BJ (cell line): ENCODE measurements at regions not wholly inside any gene's neighbourhood (a gene's known extent, or its start where the extent isn't known, plus 50 kb on each side); places are given as distances from the start of the nearest gene placed in this dataset.

ENCODE experiments used
- CTCF ChIA-PET: fragments of 350-600 bp; formaldehyde crosslinking; extraction: SDS; loops from one replicate; lab custom pipeline; 2021; ENCODE audit warnings: antibody characterized with exemption, inconsistent platforms; lab: Yijun Ruan, JAX
- POLR2A ChIA-PET: fragments of 300-600 bp; sonication (Branson Sonifier 250); formaldehyde crosslinking; extraction: SDS; loops from one replicate; lab custom pipeline; 2021; ENCODE audit warnings: antibody characterized with exemption; lab: Charles Lee
- DNase-seq: peaks from one replicate; pipeline ENCODE4 v3.0.0-alpha.2; 2011; ENCODE audit warnings: low read depth
- H3K27me3 ChIP-seq: 2 replicates; pipeline ENCODE4 v1.6.0; 2011; ENCODE audit warnings: low read length; ENCODE audit not compliant: control insufficient read depth, insufficient read depth
- H3K36me3 ChIP-seq: 2 replicates; pipeline ENCODE4 v1.5.1; 2011; ENCODE audit warnings: low read length; ENCODE audit not compliant: control insufficient read depth, insufficient read depth
- H3K4me3 ChIP-seq: 2 replicates; pipeline ENCODE4 v1.5.1; 2011; ENCODE audit warnings: low read depth, mild to moderate bottlenecking, control low read depth, low read length
- TF ChIP-seq, protein P1 (sequence below): IDR thresholded peaks from 2 replicates; pipeline ENCODE4 v1.5.1; 2011; ENCODE audit warnings: low read depth, mild to moderate bottlenecking, control low read depth, inconsistent platforms, low read length, moderate library complexity; ENCODE audit not compliant: insufficient read depth

DNA sequence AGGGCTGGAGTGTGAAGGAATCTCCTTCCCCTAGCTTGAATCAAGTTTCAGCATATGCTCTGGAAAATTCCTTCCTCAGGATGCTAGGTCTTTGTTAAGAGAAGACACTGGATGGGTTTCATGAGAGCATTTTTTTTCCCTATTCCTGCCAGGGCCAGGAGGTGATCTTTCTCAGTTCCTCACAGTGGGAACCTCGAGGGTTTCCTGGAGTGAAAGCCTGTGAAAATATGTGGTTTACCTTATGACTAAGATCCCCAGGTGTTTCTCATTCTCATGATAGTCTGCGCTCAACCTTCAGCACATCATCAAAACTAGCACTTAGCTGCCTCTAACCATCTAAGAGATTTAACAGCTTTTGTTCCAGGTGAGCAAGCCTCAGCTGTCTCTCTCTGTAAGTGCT is 985.3 kb upstream of the FAT3 start:
- POLR2A ChIA-PET = no interaction called here
- no peaks in the 10 kb centered on the region for H3K36me3 ChIP-seq
- H3K27me3 ChIP-seq = no peaks in the 10 kb centered on the region
- DNase-seq = no peak
- no peak overlapping the region for H3K4me3 ChIP-seq
- TF ChIP-seq, protein P1, sequence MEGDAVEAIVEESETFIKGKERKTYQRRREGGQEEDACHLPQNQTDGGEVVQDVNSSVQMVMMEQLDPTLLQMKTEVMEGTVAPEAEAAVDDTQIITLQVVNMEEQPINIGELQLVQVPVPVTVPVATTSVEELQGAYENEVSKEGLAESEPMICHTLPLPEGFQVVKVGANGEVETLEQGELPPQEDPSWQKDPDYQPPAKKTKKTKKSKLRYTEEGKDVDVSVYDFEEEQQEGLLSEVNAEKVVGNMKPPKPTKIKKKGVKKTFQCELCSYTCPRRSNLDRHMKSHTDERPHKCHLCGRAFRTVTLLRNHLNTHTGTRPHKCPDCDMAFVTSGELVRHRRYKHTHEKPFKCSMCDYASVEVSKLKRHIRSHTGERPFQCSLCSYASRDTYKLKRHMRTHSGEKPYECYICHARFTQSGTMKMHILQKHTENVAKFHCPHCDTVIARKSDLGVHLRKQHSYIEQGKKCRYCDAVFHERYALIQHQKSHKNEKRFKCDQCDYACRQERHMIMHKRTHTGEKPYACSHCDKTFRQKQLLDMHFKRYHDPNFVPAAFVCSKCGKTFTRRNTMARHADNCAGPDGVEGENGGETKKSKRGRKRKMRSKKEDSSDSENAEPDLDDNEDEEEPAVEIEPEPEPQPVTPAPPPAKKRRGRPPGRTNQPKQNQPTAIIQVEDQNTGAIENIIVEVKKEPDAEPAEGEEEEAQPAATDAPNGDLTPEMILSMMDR = no peak
- CTCF ChIA-PET = no interaction called here

DNA sequence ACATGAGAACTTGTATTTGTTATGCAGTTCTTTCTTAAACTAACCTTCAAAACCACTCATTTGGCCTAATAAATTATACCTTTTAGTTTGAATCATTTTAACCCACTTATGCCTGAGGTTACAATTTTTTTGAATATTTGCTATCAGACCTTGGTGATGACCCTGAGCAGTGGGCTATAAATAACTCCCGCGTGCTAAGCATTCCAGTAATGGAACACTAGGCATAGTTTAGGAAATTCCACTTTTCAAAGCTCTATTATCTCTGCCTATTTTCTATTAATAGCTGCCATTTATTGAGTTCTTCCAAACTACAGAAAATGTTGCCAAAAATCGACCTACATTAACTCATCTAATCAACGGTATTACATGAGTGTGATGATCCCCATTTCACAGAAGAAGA is 993.4 kb upstream of the FAT3 start:
- H3K4me3 ChIP-seq = no peak overlapping the region
- no peaks in the 10 kb centered on the region for H3K36me3 ChIP-seq
- ChIA-PET POLR2A (no interaction called here), CTCF (no interaction called here)
- H3K27me3 ChIP-seq = no peaks in the 10 kb centered on the region
- TF ChIP-seq, protein P1 = no peak
- no peak for DNase-seq

DNA sequence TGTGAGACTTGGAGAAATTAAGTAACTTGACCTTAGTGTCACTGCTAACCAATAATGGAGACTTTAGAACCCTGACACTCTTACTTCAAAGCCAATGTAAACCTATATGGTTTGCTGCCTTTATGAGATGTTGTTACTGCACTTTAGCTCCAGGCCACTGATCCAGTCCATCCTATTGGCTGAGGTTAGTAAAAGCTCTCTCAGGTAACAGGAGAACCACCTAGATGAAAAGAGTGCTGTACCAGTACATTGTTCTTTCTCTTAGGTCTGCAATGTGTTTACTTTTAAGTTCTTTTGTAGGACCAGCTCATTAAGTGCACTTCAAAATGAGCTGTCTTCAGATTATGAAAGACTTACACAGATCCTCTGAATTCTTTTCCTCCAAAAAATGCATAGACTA is 994.0 kb upstream of the FAT3 start:
- ChIA-PET CTCF (no interaction called here), POLR2A (no interaction called here)
- Histone ChIP-seq H3K4me3 (no peak overlapping the region), H3K27me3 (no peaks in the 10 kb centered on the region), H3K36me3 (no peaks in the 10 kb centered on the region)
- DNase-seq = no peak
- TF ChIP-seq, protein P1 = no peak

DNA sequence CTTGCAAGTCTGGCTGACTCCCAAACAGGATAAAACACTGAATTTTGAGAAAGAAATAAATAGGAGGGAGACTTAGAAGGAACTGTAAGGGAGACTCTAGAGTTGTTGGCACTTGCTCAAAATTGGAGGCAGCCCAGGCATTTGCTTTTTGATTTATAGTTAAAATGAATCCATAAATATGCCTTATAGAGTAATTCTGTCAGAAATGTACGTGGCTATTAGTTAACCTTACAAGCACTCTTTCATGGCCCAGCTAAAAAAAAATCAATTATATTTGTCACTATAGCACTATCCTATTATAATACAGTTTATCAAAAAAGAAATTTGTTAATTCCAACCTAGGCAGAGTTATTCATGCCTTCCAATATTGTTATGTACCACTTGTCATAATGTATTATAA is 1000.0 kb upstream of the CHORDC1 start:
- H3K27me3 ChIP-seq = no peaks in the 10 kb centered on the region
- no peak overlapping the region for H3K4me3 ChIP-seq
- no peaks in the 10 kb centered on the region for H3K36me3 ChIP-seq
- DNase-seq = no peak
- POLR2A ChIA-PET = no interaction called here
- TF ChIP-seq, protein P1 = no peak
- CTCF ChIA-PET = no interaction called here

DNA sequence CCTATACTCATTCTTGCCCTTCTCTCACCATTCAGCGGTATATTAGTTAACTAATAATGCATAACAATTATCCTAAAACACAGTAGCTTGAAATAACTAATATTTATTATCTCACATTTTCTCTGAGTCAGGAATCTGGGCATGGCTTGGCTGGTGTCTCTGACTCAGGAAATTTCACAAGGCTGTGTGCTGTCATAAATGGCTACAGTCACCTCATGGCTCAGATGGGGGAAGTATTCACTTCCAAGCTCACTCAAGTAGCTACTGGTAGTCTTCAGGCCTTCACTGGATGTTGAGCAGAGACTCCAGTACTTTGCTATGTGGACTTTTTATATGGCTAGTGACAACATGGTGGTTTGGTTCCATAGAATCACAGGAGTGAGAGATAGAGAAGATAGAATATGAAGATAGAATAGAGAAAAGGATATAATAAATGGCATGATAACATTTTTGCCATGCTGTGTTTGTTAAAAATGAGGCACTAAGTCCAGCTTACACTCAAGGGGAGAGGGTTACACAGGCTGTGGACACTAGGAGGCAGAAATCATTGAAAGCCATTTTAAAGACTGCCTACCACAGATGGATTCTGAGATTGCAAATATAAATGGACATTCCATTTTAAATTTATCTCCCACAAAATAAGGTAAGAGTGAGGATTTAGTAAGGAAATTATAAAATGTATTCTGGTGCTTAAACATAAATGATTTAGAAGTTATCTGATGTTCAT is 997.8 kb upstream of the CHORDC1 start:
- no peak overlapping the region for H3K4me3 ChIP-seq

More for the DNA sequence above, 997.8 kb upstream of the CHORDC1 start:
- CTCF ChIA-PET = no interaction called here
- H3K36me3 ChIP-seq = no peaks in the 10 kb centered on the region
- TF ChIP-seq, protein P1 = no peak
- DNase-seq = no peak
- H3K27me3 ChIP-seq = no peaks in the 10 kb centered on the region
- POLR2A ChIA-PET = no interaction called here
